ENCODE measurements at regions not wholly inside any gene's neighbourhood (a gene's known extent, or its start where the extent isn't known, plus 50 kb on each side); places are given as distances from the start of the nearest gene placed in this dataset.
"Not testable (repeated sequence)": the region's sequence is repeated elsewhere in the genome, so short reads cannot be mapped to it uniquely, and the experiment has no call there.

- WGBS, 2 donors = 14 to 15% methylated on average over 15 to 17 of the region's 17 CpGs
- TF ChIP-seq POLR2A (IDR thresholded peaks at IDR 0.05) (no peak), CTCF (IDR thresholded peaks at IDR 0.05) (peak in 6 of 7 experiments; percentile 53 to 67 (median 60))
- ATAC-seq (peak; percentile 48), DNase-seq (peak; percentile 59 to 77 (median 62))
- no peaks in the 10 kb centered on the region for H3K4me1 ChIP-seq
- no peaks in the 10 kb centered on the region for H3K27me3 ChIP-seq
- H3K9me3 ChIP-seq = no peaks in the 10 kb centered on the region
- no peak overlapping the region for H3K4me3 ChIP-seq
- H3K36me3 ChIP-seq (replicated peaks in 1 of 2; ENCODE audit: insufficient read depth in 1 of 2, low read depth in 2 of 2) = no peaks in the 10 kb centered on the region
- intact Hi-C loops (cut with DNase I) = no loop called here
- H3K27ac ChIP-seq = no peak overlapping the region
Measured at GRCh38 chr14:106372870-106373652, 846.7 kb downstream of the TMEM121 start.

DNA sequence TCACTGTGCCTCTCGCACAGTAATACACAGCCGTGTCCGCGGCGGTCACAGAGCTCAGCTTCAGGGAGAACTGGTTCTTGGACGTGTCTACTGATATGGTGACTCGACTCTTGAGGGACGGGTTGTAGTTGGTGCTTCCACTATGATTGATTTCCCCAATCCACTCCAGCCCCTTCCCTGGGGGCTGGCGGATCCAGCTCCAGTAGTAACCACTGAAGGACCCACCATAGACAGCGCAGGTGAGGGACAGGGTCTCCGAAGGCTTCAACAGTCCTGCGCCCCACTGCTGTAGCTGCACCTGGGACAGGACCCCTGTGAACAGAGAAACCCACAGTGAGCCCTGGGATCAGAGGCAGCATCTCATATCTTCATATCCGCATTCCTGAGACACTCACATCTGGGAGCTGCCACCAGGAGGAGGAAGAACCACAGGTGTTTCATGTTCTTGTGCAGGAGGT lies 847.3 kb downstream of the TMEM121 start:
- H3K27me3 ChIP-seq; H3K4me1 ChIP-seq; H3K9me3 ChIP-seq; intact Hi-C loops (cut with DNase I); H3K4me3 ChIP-seq; H3K36me3 ChIP-seq (replicated peaks in 1 of 2; ENCODE audit: insufficient read depth in 1 of 2, low read depth in 2 of 2); DNase-seq; ATAC-seq; H3K27ac ChIP-seq: not testable (repeated sequence)
- WGBS, 2 donors = 22 to 43% methylated on average over 9 to 13 of the region's 13 CpGs

DNA sequence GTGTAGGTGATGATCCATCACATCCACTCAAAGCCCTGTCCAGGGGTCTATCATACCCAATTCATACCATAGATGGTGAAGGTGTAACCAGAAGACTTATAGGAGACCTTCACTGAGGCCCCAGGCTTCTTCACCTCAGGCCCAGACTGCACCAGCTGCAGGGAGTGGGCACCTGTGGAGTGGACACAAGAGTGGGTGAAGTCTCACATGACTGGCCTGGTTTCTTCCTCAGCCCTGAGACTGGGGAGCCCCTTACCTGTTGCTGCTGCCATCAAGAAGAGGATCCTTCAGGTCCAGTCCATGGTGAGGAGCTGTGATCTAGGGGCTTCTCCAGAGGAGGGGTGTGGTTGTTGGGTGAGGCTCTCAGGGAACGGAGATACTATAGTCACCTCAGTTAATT lies 851.0 kb downstream of the TMEM121 start:
- intact Hi-C loops (cut with DNase I) = no loop called here

DNA sequence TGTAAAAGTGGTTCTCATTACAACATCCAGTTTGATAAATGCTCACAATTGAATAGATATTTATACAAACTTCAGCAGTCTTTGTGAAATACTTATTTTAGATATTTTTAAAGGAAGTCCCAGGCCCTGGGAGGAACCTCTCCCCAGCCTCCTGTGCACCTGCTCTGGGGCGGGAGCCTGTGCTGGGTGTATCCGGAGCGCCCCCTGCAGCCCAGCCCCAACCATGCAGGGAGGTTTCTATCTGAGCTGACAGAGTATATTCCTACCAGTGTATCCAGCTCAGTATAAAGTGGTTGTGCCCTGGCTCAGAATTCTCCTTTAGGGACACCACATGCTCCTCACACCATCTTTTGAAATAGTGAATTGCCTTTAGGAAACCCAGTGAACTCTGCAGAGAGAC lies 851.8 kb downstream of the TMEM121 start:
- intact Hi-C loops (cut with DNase I) = no loop called here
- WGBS, 2 donors = 0 to 4% methylated on average over 3 of the region's 3 CpGs
- TF ChIP-seq CTCF (IDR thresholded peaks at IDR 0.05) = peak in 4 of 7 experiments; percentile 9 to 16 (median 11)
- TF ChIP-seq POLR2A (IDR thresholded peaks at IDR 0.05) = no peak
- H3K4me3 ChIP-seq = no peak overlapping the region
- H3K27me3 ChIP-seq = no peaks in the 10 kb centered on the region
- no peak overlapping the region for H3K27ac ChIP-seq
- H3K36me3 ChIP-seq (replicated peaks in 1 of 2; ENCODE audit: insufficient read depth in 1 of 2, low read depth in 2 of 2) = no peaks in the 10 kb centered on the region
- DNase-seq = peak in 1 of 4 donors; percentile 19
- no peak for ATAC-seq
- no peaks in the 10 kb centered on the region for H3K9me3 ChIP-seq
- H3K4me1 ChIP-seq = no peaks in the 10 kb centered on the region

More for the DNA sequence above, 851.0 kb downstream of the TMEM121 start:
- no peak overlapping the region for H3K4me3 ChIP-seq
- TF ChIP-seq CTCF (IDR thresholded peaks at IDR 0.05) (no peak), POLR2A (IDR thresholded peaks at IDR 0.05) (no peak)
- ATAC-seq = no peak
- H3K4me1 ChIP-seq = no peaks in the 10 kb centered on the region
- no peak for DNase-seq
- H3K27ac ChIP-seq = no peak overlapping the region
- WGBS, 2 donors = 35 to 57% methylated on average over 1 of the region's 1 CpG
- H3K27me3 ChIP-seq = no peaks in the 10 kb centered on the region
- no peaks in the 10 kb centered on the region for H3K9me3 ChIP-seq
- no peaks in the 10 kb centered on the region for H3K36me3 ChIP-seq (replicated peaks in 1 of 2; ENCODE audit: insufficient read depth in 1 of 2, low read depth in 2 of 2)

- Histone ChIP-seq H3K9me3 (peaks cover 0 to 2% (median 0%) of the 10 kb centered on the region in 3 donors), H3K4me1 (no peaks in the 10 kb centered on the region), H3K36me3 (replicated peaks in 1 of 2; ENCODE audit: insufficient read depth in 1 of 2, low read depth in 2 of 2) (no peaks in the 10 kb centered on the region), H3K27ac (no peak overlapping the region), H3K4me3 (no peak overlapping the region), H3K27me3 (no peaks in the 10 kb centered on the region)
- DNase-seq (no peak), ATAC-seq (no peak)
- TF ChIP-seq CTCF (IDR thresholded peaks at IDR 0.05) (no peak), POLR2A (IDR thresholded peaks at IDR 0.05) (no peak)
- intact Hi-C loops (cut with DNase I) = no loop called here
- 31 to 32% methylated on average over 2 of the region's 2 CpGs for WGBS, 2 donors
Measured at GRCh38 chr14:106380740-106381139, 854.4 kb downstream of the TMEM121 start.

DNA sequence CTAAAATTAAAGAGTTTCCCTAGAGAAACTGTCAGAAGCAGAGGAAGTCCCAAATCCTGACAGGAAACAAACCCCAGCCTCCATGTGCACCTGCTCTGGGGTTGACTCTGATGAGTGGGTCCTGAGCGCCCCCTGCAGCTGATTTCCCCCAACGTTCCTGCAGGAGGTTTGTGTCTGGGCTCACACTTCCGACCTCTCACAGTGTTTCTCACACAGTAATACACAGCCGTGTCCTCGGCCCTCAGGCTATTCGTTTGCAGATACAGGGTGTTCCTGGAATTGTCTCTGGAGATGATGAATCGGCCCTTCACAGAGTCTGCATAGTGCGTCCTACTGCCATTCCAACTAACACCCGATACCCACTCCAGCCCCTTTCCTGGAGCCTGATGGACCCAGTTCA lies 862.8 kb downstream of the TMEM121 start:
- DNase-seq; H3K4me1 ChIP-seq; H3K4me3 ChIP-seq; H3K36me3 ChIP-seq (replicated peaks in 1 of 2; ENCODE audit: insufficient read depth in 1 of 2, low read depth in 2 of 2); ATAC-seq; intact Hi-C loops (cut with DNase I); H3K9me3 ChIP-seq; H3K27me3 ChIP-seq; H3K27ac ChIP-seq: not testable (repeated sequence)
- 51 to 69% methylated on average over 8 to 9 of the region's 9 CpGs for WGBS, 2 donors

Measured in body of pancreas (tissue), 4 donors.